ENCODE measurements at regions not wholly inside any gene's neighbourhood (a gene's known extent, or its start where the extent isn't known, plus 50 kb on each side); places are given as distances from the start of the nearest gene placed in this dataset.

- H3K9me3 Mint-ChIP-seq = peaks cover 7 to 10% of the 10 kb centered on the region in 2 donors
- Histone ChIP-seq H3K9me3 (ENCODE audit: control insufficient read depth, insufficient read depth, low read length) (peaks cover 11% of the 10 kb centered on the region), H3K27ac (ENCODE audit: low read length) (no peak overlapping the region), H3K4me3 (ENCODE audit: low read length) (no peak overlapping the region), H3K27me3 (ENCODE audit: control insufficient read depth, insufficient read depth, low read length) (no peaks in the 10 kb centered on the region), H3K36me3 (ENCODE audit: control insufficient read depth, insufficient read depth, low read length) (no peaks in the 10 kb centered on the region), H3K4me1 (ENCODE audit: control insufficient read depth, insufficient read depth, low read length) (no peaks in the 10 kb centered on the region)
- no peak for ATAC-seq
- H3K27ac Mint-ChIP-seq = no peak overlapping the region
- TF ChIP-seq CTCF (IDR thresholded peaks at IDR 0.05) = no peak
- H3K4me3 Mint-ChIP-seq = no peak overlapping the region
- 54% methylated on average over 2 of the region's 2 CpGs for WGBS (ENCODE audit: insufficient coverage)
- no peaks in the 10 kb centered on the region for H3K27me3 Mint-ChIP-seq (ENCODE audit: low read depth in 2 of 2)
- H3K4me1 Mint-ChIP-seq = no peaks in the 10 kb centered on the region
- intact Hi-C loops (cut with micrococcal nuclease) = no loop called here
- DNase-seq = no peak
- peaks cover 12% of the 10 kb centered on the region for H3K36me3 Mint-ChIP-seq
These were observed 726.1 kb downstream of the BRINP1 start for GRCh38 chr9:118643118-118643517.

- H3K4me3 ChIP-seq (ENCODE audit: low read length) = no peak overlapping the region
- DNase-seq (no peak), ATAC-seq (no peak)
- no peaks in the 10 kb centered on the region for H3K27me3 ChIP-seq (ENCODE audit: control insufficient read depth, insufficient read depth, low read length)
- no peaks in the 10 kb centered on the region for H3K36me3 ChIP-seq (ENCODE audit: control insufficient read depth, insufficient read depth, low read length)
- Mint-ChIP-seq H3K36me3 (peaks cover 12% of the 10 kb centered on the region), H3K27ac (no peak overlapping the region), H3K4me3 (no peak overlapping the region), H3K4me1 (no peaks in the 10 kb centered on the region), H3K9me3 (peaks cover 6 to 8% of the 10 kb centered on the region in 2 donors), H3K27me3 (ENCODE audit: low read depth in 2 of 2) (no peaks in the 10 kb centered on the region)
- H3K27ac ChIP-seq (ENCODE audit: low read length) = no peak overlapping the region
- WGBS (ENCODE audit: insufficient coverage) = 86% methylated on average over 1 of the region's 1 CpG
- H3K4me1 ChIP-seq (ENCODE audit: control insufficient read depth, insufficient read depth, low read length) = no peaks in the 10 kb centered on the region
- peaks cover 11% of the 10 kb centered on the region for H3K9me3 ChIP-seq (ENCODE audit: control insufficient read depth, insufficient read depth, low read length)
- TF ChIP-seq CTCF (IDR thresholded peaks at IDR 0.05) = no peak
- intact Hi-C loops (cut with micrococcal nuclease) = no loop called here
These were observed 725.2 kb downstream of the BRINP1 start for GRCh38 chr9:118644066-118644465.

GRCh38 chr9:118647331-118647730 lies 721.9 kb downstream of the BRINP1 start:
- Mint-ChIP-seq H3K36me3 (peaks cover 12% of the 10 kb centered on the region), H3K4me1 (no peaks in the 10 kb centered on the region), H3K4me3 (no peak overlapping the region), H3K27me3 (ENCODE audit: low read depth in 2 of 2) (no peaks in the 10 kb centered on the region), H3K9me3 (peaks cover 11 to 12% of the 10 kb centered on the region in 2 donors), H3K27ac (no peak overlapping the region)
- Histone ChIP-seq H3K9me3 (ENCODE audit: control insufficient read depth, insufficient read depth, low read length) (peaks cover 8% of the 10 kb centered on the region), H3K4me1 (ENCODE audit: control insufficient read depth, insufficient read depth, low read length) (no peaks in the 10 kb centered on the region), H3K4me3 (ENCODE audit: low read length) (no peak overlapping the region), H3K36me3 (ENCODE audit: control insufficient read depth, insufficient read depth, low read length) (no peaks in the 10 kb centered on the region), H3K27ac (ENCODE audit: low read length) (no peak overlapping the region), H3K27me3 (ENCODE audit: control insufficient read depth, insufficient read depth, low read length) (no peaks in the 10 kb centered on the region)
- TF ChIP-seq CTCF (IDR thresholded peaks at IDR 0.05) = no peak
- intact Hi-C loops (cut with micrococcal nuclease) = no loop called here
- DNase-seq = no peak
- WGBS (ENCODE audit: insufficient coverage) = 91% methylated on average over 1 of the region's 1 CpG
- ATAC-seq = no peak

- DNase-seq (no peak), ATAC-seq (no peak)
- H3K4me1 Mint-ChIP-seq = no peaks in the 10 kb centered on the region
- no peak overlapping the region for H3K4me3 Mint-ChIP-seq
- Histone ChIP-seq H3K27me3 (ENCODE audit: control insufficient read depth, insufficient read depth, low read length) (no peaks in the 10 kb centered on the region), H3K36me3 (ENCODE audit: control insufficient read depth, insufficient read depth, low read length) (no peaks in the 10 kb centered on the region), H3K4me1 (ENCODE audit: control insufficient read depth, insufficient read depth, low read length) (no peaks in the 10 kb centered on the region), H3K4me3 (ENCODE audit: low read length) (no peak overlapping the region), H3K27ac (ENCODE audit: low read length) (no peak overlapping the region), H3K9me3 (ENCODE audit: control insufficient read depth, insufficient read depth, low read length) (peaks cover 8% of the 10 kb centered on the region)
- no peak overlapping the region for H3K27ac Mint-ChIP-seq
- no peaks in the 10 kb centered on the region for H3K27me3 Mint-ChIP-seq (ENCODE audit: low read depth in 2 of 2)
- peaks cover 11% of the 10 kb centered on the region for H3K36me3 Mint-ChIP-seq
- intact Hi-C loops (cut with micrococcal nuclease) = no loop called here
- peaks cover 8 to 14% of the 10 kb centered on the region in 2 donors for H3K9me3 Mint-ChIP-seq
- no peak for TF ChIP-seq CTCF (IDR thresholded peaks at IDR 0.05)
These were observed 718.8 kb downstream of the BRINP1 start for GRCh38 chr9:118650417-118650816.

Data from natural killer cell (primary cell).